ENCODE measurements at regions not wholly inside any gene's neighbourhood (a gene's known extent, or its start where the extent isn't known, plus 50 kb on each side); places are given as distances from the start of the nearest gene placed in this dataset.
"Not testable (repeated sequence)": the region's sequence is repeated elsewhere in the genome, so short reads cannot be mapped to it uniquely, and the experiment has no call there.

- Mint-ChIP-seq H3K4me1 (ENCODE audit: low read depth) (no peaks in the 10 kb centered on the region), H3K27ac (no peak overlapping the region), H3K36me3 (no peaks in the 10 kb centered on the region), H3K4me3 (no peak overlapping the region), H3K9me3 (no peaks in the 10 kb centered on the region), H3K27me3 (peaks cover 5% of the 10 kb centered on the region)
- DNase-seq, result no peak
- intact Hi-C loops (cut with micrococcal nuclease), result no loop called here
- ChIA-PET CTCF (no interaction called here), POLR2A (no interaction called here)
Measured at GRCh38 chr13:23081901-23082300, 98.9 kb upstream of the SGCG start.

GRCh38 chr13:23086968-23087623, 93.7 kb upstream of the SGCG start:
- intact Hi-C loops (cut with micrococcal nuclease), result no loop called here
- ChIA-PET CTCF (interaction anchor here (0.9 kb wide), 1 partner anchor 26 kb away, joined by 3 read pairs; no protein-coding TSS in a partner anchor), POLR2A (no interaction called here)
- no peak for DNase-seq
- no peaks in the 10 kb centered on the region for H3K36me3 Mint-ChIP-seq
- H3K27me3 Mint-ChIP-seq, result peaks cover 7% of the 10 kb centered on the region
- no peak overlapping the region for H3K4me3 Mint-ChIP-seq
- H3K9me3 Mint-ChIP-seq, result no peaks in the 10 kb centered on the region
- no peaks in the 10 kb centered on the region for H3K4me1 Mint-ChIP-seq (ENCODE audit: low read depth)
- no peak overlapping the region for H3K27ac Mint-ChIP-seq

- H3K36me3 Mint-ChIP-seq, result no peaks in the 10 kb centered on the region
- H3K4me3 Mint-ChIP-seq, result no peak overlapping the region
- ChIA-PET POLR2A (no interaction called here), CTCF (no interaction called here)
- H3K4me1 Mint-ChIP-seq (ENCODE audit: low read depth), result no peaks in the 10 kb centered on the region
- intact Hi-C loops (cut with micrococcal nuclease), result no loop called here
- no peaks in the 10 kb centered on the region for H3K9me3 Mint-ChIP-seq
- peak; percentile 18 for DNase-seq
- H3K27me3 Mint-ChIP-seq, result peaks cover 7% of the 10 kb centered on the region
- H3K27ac Mint-ChIP-seq, result no peak overlapping the region
Measured at GRCh38 chr13:23087880-23088279, 92.9 kb upstream of the SGCG start.

GRCh38 chr13:23098161-23098907, 82.4 kb upstream of the SGCG start:
- Mint-ChIP-seq H3K27me3 (peaks cover 2% of the 10 kb centered on the region), H3K4me3 (no peak overlapping the region), H3K36me3 (no peaks in the 10 kb centered on the region), H3K9me3 (no peaks in the 10 kb centered on the region), H3K4me1 (ENCODE audit: low read depth) (no peaks in the 10 kb centered on the region), H3K27ac (no peak overlapping the region)
- intact Hi-C loops (cut with micrococcal nuclease), result no loop called here
- CTCF ChIA-PET, result interaction anchor here (1.0 kb wide), 1 partner anchor 77 kb away, joined by 3 read pairs; no protein-coding TSS in a partner anchor
- no peak for DNase-seq
- POLR2A ChIA-PET, result no interaction called here

GRCh38 chr13:23105051-23105450, 75.7 kb upstream of the SGCG start:
- Mint-ChIP-seq H3K4me3 (no peak overlapping the region), H3K9me3 (no peaks in the 10 kb centered on the region), H3K27ac (no peak overlapping the region), H3K27me3 (peaks cover 7% of the 10 kb centered on the region), H3K36me3 (no peaks in the 10 kb centered on the region), H3K4me1 (ENCODE audit: low read depth) (no peaks in the 10 kb centered on the region)
- POLR2A ChIA-PET, result no interaction called here
- CTCF ChIA-PET, result no interaction called here
- intact Hi-C loops (cut with micrococcal nuclease), result no loop called here
- no peak for DNase-seq

- no peaks in the 10 kb centered on the region for H3K4me1 Mint-ChIP-seq (ENCODE audit: low read depth)
- H3K9me3 Mint-ChIP-seq, result no peaks in the 10 kb centered on the region
- no peak overlapping the region for H3K4me3 Mint-ChIP-seq
- ChIA-PET POLR2A (no interaction called here), CTCF (no interaction called here)
- DNase-seq, result no peak
- intact Hi-C loops (cut with micrococcal nuclease), result no loop called here
- H3K27me3 Mint-ChIP-seq, result peaks cover 7% of the 10 kb centered on the region
- H3K36me3 Mint-ChIP-seq, result no peaks in the 10 kb centered on the region
- no peak overlapping the region for H3K27ac Mint-ChIP-seq
Measured at GRCh38 chr13:23107665-23108064, 73.1 kb upstream of the SGCG start.

- ChIA-PET POLR2A (no interaction called here), CTCF (no interaction called here)
- H3K27ac Mint-ChIP-seq, result no peak overlapping the region
- intact Hi-C loops (cut with micrococcal nuclease), result no loop called here
- no peaks in the 10 kb centered on the region for H3K9me3 Mint-ChIP-seq
- no peaks in the 10 kb centered on the region for H3K36me3 Mint-ChIP-seq
- no peak overlapping the region for H3K4me3 Mint-ChIP-seq
- H3K4me1 Mint-ChIP-seq (ENCODE audit: low read depth), result no peaks in the 10 kb centered on the region
- no peaks in the 10 kb centered on the region for H3K27me3 Mint-ChIP-seq
- no peak for DNase-seq
Measured at GRCh38 chr13:23119131-23119530, 61.6 kb upstream of the SGCG start.

- H3K4me1 Mint-ChIP-seq (ENCODE audit: low read depth); DNase-seq; intact Hi-C loops (cut with micrococcal nuclease); CTCF ChIA-PET; H3K27me3 Mint-ChIP-seq; H3K27ac Mint-ChIP-seq; H3K9me3 Mint-ChIP-seq; H3K36me3 Mint-ChIP-seq; POLR2A ChIA-PET; H3K4me3 Mint-ChIP-seq: not testable (repeated sequence)
Measured at GRCh38 chr13:23127540-23127939, 53.2 kb upstream of the SGCG start.

GRCh38 chr13:23129331-23129730, 51.4 kb upstream of the SGCG start:
- Mint-ChIP-seq H3K36me3 (no peaks in the 10 kb centered on the region), H3K27ac (no peak overlapping the region)
- POLR2A ChIA-PET, result no interaction called here

More at GRCh38 chr13:23129331-23129730, 51.4 kb upstream of the SGCG start:
- no peaks in the 10 kb centered on the region for H3K4me1 Mint-ChIP-seq (ENCODE audit: low read depth)
- H3K9me3 Mint-ChIP-seq, result no peaks in the 10 kb centered on the region
- DNase-seq, result no peak
- intact Hi-C loops (cut with micrococcal nuclease), result no loop called here
- peaks cover 2% of the 10 kb centered on the region for H3K27me3 Mint-ChIP-seq
- CTCF ChIA-PET, result no interaction called here
- H3K4me3 Mint-ChIP-seq, result no peak overlapping the region

All from activated CD4-positive, alpha-beta memory T cell treated with anti-CD3 and anti-CD28 coated beads for 36 hours (primary cell).